H1 (cell line): ENCODE measurements at regions not wholly inside any gene's neighbourhood (a gene's known extent, or its start where the extent isn't known, plus 50 kb on each side); places are given as distances from the start of the nearest gene placed in this dataset.

Experiments used
- CTCF ChIA-PET: fragments of 300-600 bp; sonication (Branson Sonifier 250); formaldehyde crosslinking; loops from one replicate; lab custom pipeline; 2021; ENCODE audit not compliant: partially characterized antibody; lab: Charles Lee
- POLR2A ChIA-PET: fragments of 300-600 bp; sonication (Branson Sonifier 250); formaldehyde crosslinking; loops from one replicate; lab custom pipeline; 2021; ENCODE audit warnings: inconsistent platforms; ENCODE audit not compliant: partially characterized antibody; lab: Charles Lee
- DNase-seq, 2 experiments: peaks; one replicate each; pipeline versions ENCODE4 v3.0.0 to v3.0.0-alpha.2; 2010 to 2022; ENCODE audit warnings: low spot score in 2 of 2, low read depth in 1 of 2, mixed read lengths in 1 of 2
- FAIRE-seq: peaks from 2 replicates; lab custom pipeline; 2011; peaks lifted over from hg19 to GRCh38; lab: Jason Lieb, UNC
- H2AFZ ChIP-seq: 2 replicates; pipeline ENCODE4 v1.8.1; 2012; ENCODE audit warnings: low read length, inconsistent platforms
- H2AK5ac ChIP-seq: 2 replicates; pipeline ENCODE4 v1.6.1; 2013; ENCODE audit warnings: low read depth, low read length
- H2BK120ac ChIP-seq: replicated peaks from 2 replicates; pipeline ENCODE3; 2013; ENCODE audit warnings: low read depth, low read length, inconsistent platforms
- H2BK12ac ChIP-seq: 2 replicates; pipeline ENCODE4 v1.6.1; 2013; ENCODE audit warnings: low read depth, low read length
- H2BK15ac ChIP-seq: 2 replicates; pipeline ENCODE4 v1.6.1; 2013; ENCODE audit warnings: low read length
- H2BK20ac ChIP-seq: 2 replicates; pipeline ENCODE4 v1.6.1; 2013; ENCODE audit warnings: low read length
- H2BK5ac ChIP-seq: 2 replicates; pipeline ENCODE4 v1.6.1; 2013; ENCODE audit warnings: low read depth, low read length
- H3K14ac ChIP-seq: 2 replicates; pipeline ENCODE4 v1.6.1; 2013; ENCODE audit warnings: inconsistent platforms; ENCODE audit not compliant: insufficient read length
- H3K18ac ChIP-seq: 2 replicates; pipeline ENCODE4 v1.6.1; 2013; ENCODE audit warnings: low read length; ENCODE audit errors: extremely low read depth
- H3K23ac ChIP-seq: 2 replicates; pipeline ENCODE4 v1.6.1; 2013; ENCODE audit warnings: inconsistent platforms; ENCODE audit not compliant: insufficient read length
- H3K23me2 ChIP-seq: 2 replicates; pipeline ENCODE4 v1.6.1; 2013; ENCODE audit warnings: low read depth, low read length
- H3K27ac ChIP-seq: 2 replicates; pipeline ENCODE4 v1.6.1; 2011; ENCODE audit warnings: low read depth, low read length, inconsistent platforms
- H3K27me3 ChIP-seq, 4 experiments: replicated peaks in 1 of 4; 1 replicate in 1 of 4; 2 replicates in 3 of 4; pipeline versions ENCODE4 v1.6.1 to v1.8.1; 2011 to 2013; ENCODE audit warnings: low read length in 3 of 4, mild to moderate bottlenecking in 3 of 4, inconsistent platforms in 2 of 4, mixed read lengths in 2 of 4, moderate library complexity in 1 of 4; ENCODE audit not compliant: control insufficient read depth in 3 of 4, insufficient read depth in 3 of 4; ENCODE audit errors: extremely low read depth in 1 of 4
- H3K36me3 ChIP-seq, 4 experiments: 2 replicates each; pipeline versions ENCODE4 v1.6.1 to v1.8.1; 2011 to 2013; ENCODE audit warnings: mild to moderate bottlenecking in 4 of 4, low read length in 3 of 4, moderate library complexity in 2 of 4, control low read depth in 1 of 4, inconsistent platforms in 1 of 4; ENCODE audit not compliant: insufficient read depth in 4 of 4, control insufficient read depth in 2 of 4
- H3K4ac ChIP-seq: replicated peaks from 2 replicates; pipeline ENCODE3; 2013; ENCODE audit warnings: low read length, low read depth, mixed read lengths, inconsistent platforms; ENCODE audit not compliant: insufficient read length
- H3K4me1 ChIP-seq, 4 experiments: replicated peaks in 1 of 4; 1 replicate in 1 of 4; 2 replicates in 3 of 4; pipeline versions ENCODE4 v1.6.1 to v1.8.1; 2011 to 2013; ENCODE audit warnings: low read length in 3 of 4, inconsistent platforms in 2 of 4, mixed read lengths in 1 of 4; ENCODE audit not compliant: insufficient read depth in 4 of 4, control insufficient read depth in 3 of 4
- H3K4me2 ChIP-seq, 2 experiments: 2 replicates each; pipeline versions ENCODE4 v1.6.1 to v1.8.1; 2011 to 2013; ENCODE audit warnings: low read depth in 2 of 2, low read length in 2 of 2, control low read depth in 1 of 2, inconsistent platforms in 1 of 2, mild to moderate bottlenecking in 1 of 2; ENCODE audit not compliant: insufficient read depth in 1 of 2
- H3K4me3 ChIP-seq, 4 experiments: fragments of 200-600, 300-600 bp in 1 of 4; sonication (generic), shearing (Covaris generic), sonication (Bioruptor Twin) in 1 of 4; 2 replicates each; pipeline versions ENCODE4 v1.5.1 to v1.8.1; 2011 to 2016; ENCODE audit warnings: low read length in 4 of 4, low read depth in 3 of 4, control low read depth in 2 of 4, inconsistent platforms in 2 of 4, mild to moderate bottlenecking in 2 of 4, mixed read lengths in 1 of 4, moderate library complexity in 1 of 4; ENCODE audit not compliant: insufficient read depth in 2 of 4; ENCODE audit errors: extremely low read depth in 1 of 4
- H3K56ac ChIP-seq: replicated peaks from 2 replicates; pipeline ENCODE3; 2013; ENCODE audit warnings: low read depth, mild to moderate bottlenecking, mixed read lengths, low read length, inconsistent platforms; ENCODE audit not compliant: insufficient read length
- H3K79me1 ChIP-seq: 2 replicates; pipeline ENCODE4 v1.6.1; 2013; ENCODE audit warnings: low read depth, low read length, control low read depth
- H3K79me2 ChIP-seq, 2 experiments: 2 replicates each; pipeline versions ENCODE4 v1.6.1 to v1.8.1; 2012 to 2013; ENCODE audit warnings: low read length in 2 of 2, mild to moderate bottlenecking in 2 of 2, inconsistent platforms in 1 of 2; ENCODE audit not compliant: insufficient read depth in 2 of 2, control insufficient read depth in 1 of 2
- H3K9ac ChIP-seq, 4 experiments: replicated peaks in 1 of 4; 1 replicate in 1 of 4; 2 replicates in 3 of 4; pipeline versions ENCODE4 v1.6.1 to v1.8.1; 2011 to 2013; ENCODE audit warnings: low read depth in 3 of 4, low read length in 3 of 4, control low read depth in 2 of 4, mild to moderate bottlenecking in 2 of 4, moderate library complexity in 2 of 4, inconsistent platforms in 1 of 4; ENCODE audit errors: extremely low read depth in 1 of 4
- H3K9me3 ChIP-seq, 2 experiments: 2 replicates each; pipeline versions ENCODE4 v1.6.1 to v1.8.1; 2012 to 2013; ENCODE audit warnings: mild to moderate bottlenecking in 2 of 2, moderate library complexity in 2 of 2, control low read depth in 1 of 2, inconsistent platforms in 1 of 2, low read depth in 1 of 2, low read length in 1 of 2, mixed read lengths in 1 of 2; ENCODE audit not compliant: insufficient read depth in 2 of 2
- H4K20me1 ChIP-seq, 2 experiments: replicated peaks in 1 of 2; 2 replicates each; pipeline versions ENCODE3 to v1.8.1; 2011 to 2013; ENCODE audit warnings: inconsistent platforms in 2 of 2, low read length in 2 of 2, mild to moderate bottlenecking in 1 of 2; ENCODE audit not compliant: insufficient read depth in 2 of 2, control insufficient read depth in 1 of 2
- H4K5ac ChIP-seq: 2 replicates; pipeline ENCODE4 v1.6.1; 2013; ENCODE audit warnings: low read length, low read depth, mixed read lengths, inconsistent platforms; ENCODE audit not compliant: insufficient read length
- H4K8ac ChIP-seq: 2 replicates; pipeline ENCODE4 v1.8.0; 2013; ENCODE audit warnings: mild to moderate bottlenecking, moderate library complexity, low read length, inconsistent platforms; ENCODE audit not compliant: insufficient read depth; ENCODE audit errors: extremely low read depth
- H4K91ac ChIP-seq: replicated peaks from 2 replicates; pipeline ENCODE3; 2013; ENCODE audit warnings: low read length, mixed read lengths, inconsistent platforms; ENCODE audit not compliant: insufficient read length
- CBX5 ChIP-seq: fragments of 300-800, 300-1000 bp; sonication (generic); IDR thresholded peaks from 2 replicates; pipeline ENCODE4 v1.7.1; 2016; ENCODE audit warnings: antibody characterized with exemption, low read length, low read depth
- HDAC6 ChIP-seq: IDR thresholded peaks from one replicate; pipeline ENCODE4 v1.7.1; 2012; ENCODE audit warnings: low read depth, mild to moderate bottlenecking, inconsistent platforms, low read length, moderate library complexity
- JUN ChIP-seq: IDR thresholded peaks from 2 replicates; pipeline ENCODE4 v1.6.1; 2011; ENCODE audit warnings: low read depth, mild to moderate bottlenecking, improper control_type of control experiment, low read length
- KDM5A ChIP-seq: fragments of 200-600 bp; IDR thresholded peaks from 2 replicates; pipeline ENCODE4 v1.7.1; 2012; ENCODE audit warnings: mild to moderate bottlenecking, low read length, inconsistent platforms, mixed read lengths
- USF2 ChIP-seq: IDR thresholded peaks from 2 replicates; pipeline ENCODE4 v1.6.1; 2011; ENCODE audit warnings: low read length, improper control_type of control experiment
- WGBS, 2 experiments: shearing (Covaris generic) in 1 of 2; methylation state at CpG; one replicate each; pipeline versions ENCODE4 v1.1.6 to v1.1.7; 2013 to 2015; ENCODE audit warnings: low lambda C conversion rate in 2 of 2, mixed read lengths in 2 of 2, inconsistent platforms in 1 of 2, low coverage in 1 of 2, missing lambda C conversion rate in 1 of 2; ENCODE audit not compliant: insufficient replicate concordance in 2 of 2, insufficient coverage in 1 of 2, insufficient read length in 1 of 2; ENCODE audit errors: extremely low coverage in 1 of 2, missing lambda C conversion rate in 1 of 2; 5-methylcytosine and 5-hydroxymethylcytosine counted together

GRCh38 chr11:97973352-97973857 is 1047.3 kb upstream of the CNTN5 start:
- Histone ChIP-seq H3K36me3 (no peaks in the 10 kb centered on the region), H3K56ac (no peak overlapping the region), H3K4ac (no peak overlapping the region), H2BK20ac (0 out of 2 replicates have a peak overlapping the region, but pooled peaks have one; percentile 1), H2BK12ac (no peak overlapping the region), H3K79me1 (no peaks in the 10 kb centered on the region), H3K4me3 (no peak overlapping the region), H4K8ac (no peak overlapping the region)
- POLR2A ChIA-PET: no interaction called here
- TF ChIP-seq USF2 (no peak), JUN (no peak), CBX5 (no peak), HDAC6 (no peak), KDM5A (no peak)
- TF ChIP-seq, all 59 proteins: peak for 0
- WGBS, 2 experiments: 93% methylated on average over 10 of the region's 10 CpGs; no CpG with 5 or more reads in 1 of the 2 experiments
- Histone ChIP-seq H3K18ac (no peak overlapping the region), H3K27me3 (no peaks in the 10 kb centered on the region), H3K79me2 (no peaks in the 10 kb centered on the region), H2BK5ac (no peak overlapping the region), H4K5ac (no peak overlapping the region), H4K91ac (no peak overlapping the region), H2BK120ac (no peak overlapping the region), H3K23ac (no peak overlapping the region), H3K23me2 (no peaks in the 10 kb centered on the region), H2AFZ (no peak overlapping the region; the same call in 1 of the 2 replicates), H3K4me1 (peaks cover 0 to 3% (median 1%) of the 10 kb centered on the region in 4 experiments; a peak in 3 of 7 replicates), H3K9me3 (no peaks in the 10 kb centered on the region), H3K9ac (no peak overlapping the region), H4K20me1 (no peaks in the 10 kb centered on the region), H3K27ac (no peak overlapping the region), H2AK5ac (no peak overlapping the region; the same call in 1 of the 2 replicates), H2BK15ac (no peak overlapping the region), H3K4me2 (no peak overlapping the region), H3K14ac (no peak overlapping the region)
- no peak for FAIRE-seq
- CTCF ChIA-PET: interaction anchor here (1.2 kb wide), 1 partner anchor 91 kb away, joined by 4 read pairs; no protein-coding TSS in a partner anchor
- DNase-seq: no peak
